Uterus (tissue), 2 donors: ENCODE measurements at regions not wholly inside any gene's neighbourhood (a gene's known extent, or its start where the extent isn't known, plus 50 kb on each side); places are given as distances from the start of the nearest gene placed in this dataset.

Source experiments
- POLR2A ChIP-seq, 2 donors: fragments of 450-650 bp; IDR thresholded peaks; one replicate each; pipeline ENCODE4 v1.6.1; 2016; ENCODE audit warnings: antibody characterized with exemption in 2 of 2, mild to moderate bottlenecking in 1 of 2, moderate library complexity in 1 of 2
- TF ChIP-seq, protein P1 (sequence below), 4 experiments: fragments of 200-600 bp in 2 of 4; fragments of 450-650 bp in 2 of 4; sonication (generic) in 2 of 4; IDR thresholded peaks; one replicate each; pipeline ENCODE4 v1.5.1; 2016 to 2019; ENCODE audit warnings: antibody characterized with exemption in 4 of 4, mild to moderate bottlenecking in 2 of 4, moderate library complexity in 1 of 4

DNA sequence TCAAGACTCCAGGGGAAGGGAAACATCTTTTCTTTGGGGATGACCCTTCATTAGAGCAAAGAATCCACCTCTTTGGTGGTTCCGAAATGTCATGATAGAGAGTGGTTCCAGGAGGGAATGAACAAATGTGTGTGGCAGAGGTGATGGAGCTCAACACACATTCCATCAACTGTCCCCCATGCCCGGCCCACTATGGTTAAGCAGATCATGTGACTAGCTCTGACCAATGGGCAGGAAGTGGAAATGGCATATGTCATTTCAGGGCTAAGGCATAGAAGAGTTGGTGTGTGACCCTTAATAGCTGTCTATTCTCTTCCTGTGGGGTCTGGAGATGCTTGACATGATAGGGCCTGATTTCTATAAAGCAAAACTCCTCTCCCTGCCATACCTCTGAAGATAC, 194.6 kb downstream of the GAS1 start:
- TF ChIP-seq, protein P1, sequence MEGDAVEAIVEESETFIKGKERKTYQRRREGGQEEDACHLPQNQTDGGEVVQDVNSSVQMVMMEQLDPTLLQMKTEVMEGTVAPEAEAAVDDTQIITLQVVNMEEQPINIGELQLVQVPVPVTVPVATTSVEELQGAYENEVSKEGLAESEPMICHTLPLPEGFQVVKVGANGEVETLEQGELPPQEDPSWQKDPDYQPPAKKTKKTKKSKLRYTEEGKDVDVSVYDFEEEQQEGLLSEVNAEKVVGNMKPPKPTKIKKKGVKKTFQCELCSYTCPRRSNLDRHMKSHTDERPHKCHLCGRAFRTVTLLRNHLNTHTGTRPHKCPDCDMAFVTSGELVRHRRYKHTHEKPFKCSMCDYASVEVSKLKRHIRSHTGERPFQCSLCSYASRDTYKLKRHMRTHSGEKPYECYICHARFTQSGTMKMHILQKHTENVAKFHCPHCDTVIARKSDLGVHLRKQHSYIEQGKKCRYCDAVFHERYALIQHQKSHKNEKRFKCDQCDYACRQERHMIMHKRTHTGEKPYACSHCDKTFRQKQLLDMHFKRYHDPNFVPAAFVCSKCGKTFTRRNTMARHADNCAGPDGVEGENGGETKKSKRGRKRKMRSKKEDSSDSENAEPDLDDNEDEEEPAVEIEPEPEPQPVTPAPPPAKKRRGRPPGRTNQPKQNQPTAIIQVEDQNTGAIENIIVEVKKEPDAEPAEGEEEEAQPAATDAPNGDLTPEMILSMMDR (IDR thresholded peaks at IDR 0.05), result no peak
- TF ChIP-seq POLR2A (IDR thresholded peaks at IDR 0.05), result no peak
